GM19043 (cell line): ENCODE measurements at regions not wholly inside any gene's neighbourhood (a gene's known extent, or its start where the extent isn't known, plus 50 kb on each side); places are given as distances from the start of the nearest gene placed in this dataset.
"Not testable (repeated sequence)": the region's sequence is repeated elsewhere in the genome, so short reads cannot be mapped to it uniquely, and the experiment has no call there.

ENCODE experiments used
- ATAC-seq: cut with Tn5 transposase; IDR thresholded peaks from one replicate; pipeline ENCODE4 v1.9.1; 2021; ENCODE audit warnings: low read depth; ENCODE audit not compliant: unreplicated experiment

- no peak for ATAC-seq
Measured at GRCh38 chr7:106459397-106460072, 174.8 kb upstream of the NAMPT start.

- ATAC-seq = no peak
Measured at GRCh38 chr7:106457678-106458077, 172.9 kb upstream of the NAMPT start.

GRCh38 chr7:106456329-106456728 is 171.5 kb upstream of the NAMPT start:
- ATAC-seq = no peak

GRCh38 chr7:106452031-106452851 is 167.5 kb upstream of the NAMPT start:
- no peak for ATAC-seq

GRCh38 chr7:106451171-106451570 is 166.4 kb upstream of the NAMPT start:
- no peak for ATAC-seq

GRCh38 chr7:106450716-106451115 is 165.9 kb upstream of the NAMPT start:
- ATAC-seq = no peak

- ATAC-seq = no peak
Measured at GRCh38 chr7:106448992-106449859, 164.4 kb upstream of the NAMPT start.

GRCh38 chr7:106448346-106448991 is 163.7 kb upstream of the NAMPT start:
- ATAC-seq = no peak

GRCh38 chr7:106447318-106447847 is 162.6 kb upstream of the NAMPT start:
- ATAC-seq = no peak

- ATAC-seq = not testable (repeated sequence)
Measured at GRCh38 chr7:106445366-106445765, 160.6 kb upstream of the NAMPT start.

- no peak for ATAC-seq
Measured at GRCh38 chr7:106444068-106444655, 159.4 kb upstream of the NAMPT start.

GRCh38 chr7:106443156-106443555 is 158.4 kb upstream of the NAMPT start:
- no peak for ATAC-seq

GRCh38 chr7:106442476-106442875 is 157.7 kb upstream of the NAMPT start:
- ATAC-seq = no peak

- not testable (repeated sequence) for ATAC-seq
Measured at GRCh38 chr7:106441343-106441742, 156.6 kb upstream of the NAMPT start.

GRCh38 chr7:106436933-106437332 is 152.2 kb upstream of the NAMPT start:
- ATAC-seq = not testable (repeated sequence)

- ATAC-seq = no peak
Measured at GRCh38 chr7:106433377-106433776, 148.6 kb upstream of the NAMPT start.

- no peak for ATAC-seq
Measured at GRCh38 chr7:106430535-106431455, 146.0 kb upstream of the NAMPT start.

GRCh38 chr7:106430103-106430502 is 145.3 kb upstream of the NAMPT start:
- ATAC-seq = no peak

- ATAC-seq = no peak
Measured at GRCh38 chr7:106426803-106427202, 142.0 kb upstream of the NAMPT start.
